ENCODE measurements at regions not wholly inside any gene's neighbourhood (a gene's known extent, or its start where the extent isn't known, plus 50 kb on each side); places are given as distances from the start of the nearest gene placed in this dataset.

- ATAC-seq (no peak), DNase-seq (no peak)
- no peak overlapping the region for H3K27ac ChIP-seq
- H3K4me1 ChIP-seq: peaks cover 0 to 13% (median 0%) of the 10 kb centered on the region in 12 donors
- 68 to 73% (median 70%) methylated on average over 9 of the region's 9 CpGs for WGBS, 4 donors
- no peak overlapping the region for H3K4me3 ChIP-seq
- H3K9me3 ChIP-seq: no peaks in the 10 kb centered on the region
- H3K36me3 ChIP-seq: no peaks in the 10 kb centered on the region
- intact Hi-C loops (cut with DNase I): no loop called here
- H3K27me3 ChIP-seq: peaks cover 0 to 3% (median 0%) of the 10 kb centered on the region in 9 donors
- TF ChIP-seq, protein P1, sequence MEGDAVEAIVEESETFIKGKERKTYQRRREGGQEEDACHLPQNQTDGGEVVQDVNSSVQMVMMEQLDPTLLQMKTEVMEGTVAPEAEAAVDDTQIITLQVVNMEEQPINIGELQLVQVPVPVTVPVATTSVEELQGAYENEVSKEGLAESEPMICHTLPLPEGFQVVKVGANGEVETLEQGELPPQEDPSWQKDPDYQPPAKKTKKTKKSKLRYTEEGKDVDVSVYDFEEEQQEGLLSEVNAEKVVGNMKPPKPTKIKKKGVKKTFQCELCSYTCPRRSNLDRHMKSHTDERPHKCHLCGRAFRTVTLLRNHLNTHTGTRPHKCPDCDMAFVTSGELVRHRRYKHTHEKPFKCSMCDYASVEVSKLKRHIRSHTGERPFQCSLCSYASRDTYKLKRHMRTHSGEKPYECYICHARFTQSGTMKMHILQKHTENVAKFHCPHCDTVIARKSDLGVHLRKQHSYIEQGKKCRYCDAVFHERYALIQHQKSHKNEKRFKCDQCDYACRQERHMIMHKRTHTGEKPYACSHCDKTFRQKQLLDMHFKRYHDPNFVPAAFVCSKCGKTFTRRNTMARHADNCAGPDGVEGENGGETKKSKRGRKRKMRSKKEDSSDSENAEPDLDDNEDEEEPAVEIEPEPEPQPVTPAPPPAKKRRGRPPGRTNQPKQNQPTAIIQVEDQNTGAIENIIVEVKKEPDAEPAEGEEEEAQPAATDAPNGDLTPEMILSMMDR (IDR thresholded peaks at IDR 0.05): no peak
- no peak for TF ChIP-seq POLR2A (IDR thresholded peaks at IDR 0.05)
Measured at GRCh38 chr2:7844414-7844965, 837.4 kb upstream of the ID2 start.

- Histone ChIP-seq H3K4me3 (no peak overlapping the region), H3K27ac (no peak overlapping the region), H3K4me1 (peaks cover 0 to 13% (median 0%) of the 10 kb centered on the region in 12 donors), H3K27me3 (peaks cover 0 to 3% (median 0%) of the 10 kb centered on the region in 9 donors), H3K36me3 (no peaks in the 10 kb centered on the region), H3K9me3 (no peaks in the 10 kb centered on the region)
- 25 to 49% (median 29%) methylated on average over 2 of the region's 2 CpGs for WGBS, 4 donors
- no peak for TF ChIP-seq POLR2A (IDR thresholded peaks at IDR 0.05)
- TF ChIP-seq, protein P1 (IDR thresholded peaks at IDR 0.05): no peak
- DNase-seq (no peak), ATAC-seq (peak in 2 of 4 donors; percentile 27 to 46)
- intact Hi-C loops (cut with DNase I): no loop called here
Measured at GRCh38 chr2:7845332-7845731, 836.5 kb upstream of the ID2 start.

- intact Hi-C loops (cut with DNase I): no loop called here
- WGBS, 4 donors: 92 to 97% (median 94%) methylated on average over 5 of the region's 5 CpGs
- Histone ChIP-seq H3K27ac (no peak overlapping the region), H3K27me3 (peaks cover 0 to 3% (median 0%) of the 10 kb centered on the region in 9 donors), H3K4me1 (peaks cover 0 to 13% (median 0%) of the 10 kb centered on the region in 12 donors), H3K4me3 (no peak overlapping the region), H3K36me3 (no peaks in the 10 kb centered on the region), H3K9me3 (no peaks in the 10 kb centered on the region)
- DNase-seq: no peak
- TF ChIP-seq POLR2A (IDR thresholded peaks at IDR 0.05): no peak
- ATAC-seq: no peak
Measured at GRCh38 chr2:7846607-7847006, 835.2 kb upstream of the ID2 start.

DNA sequence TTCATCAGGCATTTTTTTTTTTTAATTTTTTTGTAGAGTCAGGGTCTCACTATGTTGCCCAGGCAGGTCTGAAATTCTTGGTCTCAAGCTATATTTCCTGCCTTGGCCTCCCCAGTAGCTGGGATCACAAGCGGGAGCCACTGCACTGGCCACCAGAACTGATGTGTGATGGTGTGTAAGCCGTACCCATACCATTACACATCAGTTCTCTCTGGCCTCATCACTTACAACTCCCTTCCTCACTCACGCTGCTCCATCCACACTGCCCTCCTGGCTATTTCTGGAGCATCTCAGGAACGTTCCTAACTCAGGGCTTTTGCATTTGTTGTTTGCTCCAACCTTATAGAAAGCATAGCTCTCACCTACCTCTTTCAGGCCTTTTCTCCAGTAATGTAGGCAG lies 834.5 kb upstream of the ID2 start:
- intact Hi-C loops (cut with DNase I): no loop called here

More for the DNA sequence above, 834.5 kb upstream of the ID2 start:
- ATAC-seq: no peak
- Histone ChIP-seq H3K27ac (peak overlapping the region in 1 of 12 donors; percentile 8), H3K36me3 (no peaks in the 10 kb centered on the region), H3K27me3 (peaks cover 0 to 3% (median 0%) of the 10 kb centered on the region in 9 donors), H3K9me3 (no peaks in the 10 kb centered on the region), H3K4me1 (peaks cover 0 to 13% (median 0%) of the 10 kb centered on the region in 12 donors), H3K4me3 (no peak overlapping the region)
- DNase-seq: no peak
- 81 to 85% (median 83%) methylated on average over 4 of the region's 4 CpGs for WGBS, 4 donors
- TF ChIP-seq, protein P1 (IDR thresholded peaks at IDR 0.05): no peak
- TF ChIP-seq POLR2A (IDR thresholded peaks at IDR 0.05): no peak

Measured in heart left ventricle (tissue), 16 donors.